CD4-positive, alpha-beta T cell treated with Interleukin-4 for 4 hours (primary cell): ENCODE measurements at regions not wholly inside any gene's neighbourhood (a gene's known extent, or its start where the extent isn't known, plus 50 kb on each side); places are given as distances from the start of the nearest gene placed in this dataset.
"Not testable (repeated sequence)": the region's sequence is repeated elsewhere in the genome, so short reads cannot be mapped to it uniquely, and the experiment has no call there.

Source experiments
- DNase-seq: peaks from one replicate; pipeline ENCODE4 v3.0.0-alpha.2; 2020

DNA sequence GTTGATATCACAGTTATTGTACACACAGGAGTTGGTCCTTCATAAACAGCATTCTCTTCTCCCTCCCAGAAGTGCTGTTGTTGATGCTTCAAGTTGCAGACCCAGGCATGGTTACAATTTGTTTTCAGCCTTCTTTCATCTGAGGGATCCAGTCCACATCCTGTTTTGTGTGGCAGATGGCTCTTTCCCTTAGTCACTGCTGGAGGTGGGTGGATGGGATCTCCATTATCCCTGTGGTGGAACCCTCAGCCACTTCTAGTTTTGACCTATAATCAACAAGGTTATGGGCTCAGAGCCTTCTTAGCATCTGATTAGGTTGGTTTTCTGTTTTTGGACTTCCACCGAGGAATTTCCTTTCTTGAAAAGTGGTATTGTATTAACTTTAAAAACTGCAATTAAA lies 214.2 kb downstream of the SH2D4B start:
- DNase-seq: no peak

DNA sequence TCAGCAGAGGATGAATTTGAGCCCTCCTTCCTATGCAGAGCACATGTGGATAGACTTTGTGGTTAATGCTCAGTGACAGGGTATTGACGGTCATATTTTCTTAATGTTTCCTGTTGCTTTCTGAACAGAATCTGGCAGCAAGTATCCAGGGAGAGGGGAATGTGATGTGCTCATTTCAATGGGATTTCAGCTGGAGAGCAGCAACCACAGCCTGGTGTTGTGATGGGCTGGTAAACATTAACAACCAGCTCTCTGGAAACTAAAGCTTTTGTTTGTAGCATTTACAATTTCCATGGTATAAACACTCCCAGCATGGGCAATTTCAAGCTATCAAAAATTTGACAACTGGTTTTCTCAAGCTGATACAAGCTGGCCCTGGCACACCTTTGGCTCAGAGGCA lies 215.9 kb downstream of the SH2D4B start:
- DNase-seq: no peak

DNA sequence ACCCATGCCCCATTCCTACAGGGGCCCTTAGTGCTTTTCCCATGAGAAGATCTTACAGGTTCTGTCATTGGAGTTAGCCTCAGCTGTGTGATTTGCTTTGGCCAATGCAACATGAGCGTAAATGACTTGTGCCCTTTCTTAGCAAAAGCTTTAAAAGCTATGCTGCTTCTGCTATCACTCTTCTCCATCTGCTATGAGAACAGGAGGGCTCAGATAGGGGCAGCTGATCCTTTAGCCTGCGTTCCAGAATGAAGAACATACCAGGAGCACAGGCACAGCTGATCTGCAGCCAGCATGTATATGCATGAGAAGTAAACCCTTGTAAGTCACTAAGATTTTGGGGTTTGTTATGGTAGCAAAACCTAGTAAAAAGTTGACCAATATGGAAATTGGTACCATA lies 218.2 kb downstream of the SH2D4B start:
- no peak for DNase-seq

DNA sequence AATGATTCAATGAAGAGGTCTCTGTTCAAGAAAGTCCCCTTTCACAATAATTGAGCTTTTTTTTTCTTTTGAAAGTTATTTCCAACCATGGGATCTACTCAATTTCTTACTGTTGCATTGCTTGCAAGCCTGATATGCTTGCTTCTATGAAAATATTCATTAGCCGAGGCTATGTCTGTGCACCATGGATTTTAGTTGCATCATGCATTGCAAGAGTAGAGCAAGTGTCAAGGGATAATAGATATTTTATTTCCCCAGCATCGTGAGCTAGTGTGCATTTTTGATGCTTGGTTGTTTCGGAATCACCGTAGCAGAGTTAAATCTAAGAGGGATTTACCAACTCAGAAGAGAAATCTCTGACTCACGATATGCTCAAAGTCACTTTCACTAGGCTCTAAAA lies 222.0 kb downstream of the SH2D4B start:
- DNase-seq: no peak

DNA sequence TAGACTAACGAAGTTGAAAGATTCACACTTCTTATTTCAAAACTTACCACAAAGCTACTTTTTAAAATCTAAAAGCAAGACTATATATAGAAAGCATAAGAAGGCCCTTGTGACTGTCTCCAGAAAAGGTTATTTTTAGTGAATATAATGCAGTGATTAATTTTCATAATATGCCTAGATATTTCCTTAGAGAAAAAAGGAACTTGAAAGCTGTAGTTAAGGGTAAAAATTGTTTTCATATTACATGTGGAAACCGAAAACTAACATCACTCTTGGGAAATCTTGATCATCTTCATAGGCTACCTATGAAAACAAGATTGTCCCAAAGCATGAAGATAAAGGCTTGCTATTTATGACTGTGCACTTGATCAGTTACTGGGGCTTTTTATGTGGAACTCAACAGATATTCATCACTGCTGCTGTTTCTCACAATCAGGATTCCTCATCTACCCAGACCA lies 223.2 kb downstream of the SH2D4B start:
- DNase-seq: no peak

DNA sequence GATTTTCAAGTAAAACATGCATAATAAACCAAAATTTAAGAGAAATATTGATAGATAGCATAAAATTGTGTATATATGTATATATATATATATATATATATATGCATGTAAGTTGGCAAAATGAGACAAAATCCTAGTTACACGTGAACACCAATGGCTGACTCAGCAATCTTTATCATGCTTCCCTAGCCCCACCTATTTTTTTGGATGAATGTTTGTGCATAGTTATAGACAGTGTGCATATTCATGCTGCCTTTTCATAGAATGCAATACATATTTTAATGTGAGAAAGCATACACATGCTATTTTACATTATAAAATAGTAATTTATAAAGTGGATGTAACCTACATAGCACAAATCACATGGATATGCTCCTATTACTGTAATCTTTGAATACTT lies 230.3 kb downstream of the SH2D4B start:
- no peak for DNase-seq

DNA sequence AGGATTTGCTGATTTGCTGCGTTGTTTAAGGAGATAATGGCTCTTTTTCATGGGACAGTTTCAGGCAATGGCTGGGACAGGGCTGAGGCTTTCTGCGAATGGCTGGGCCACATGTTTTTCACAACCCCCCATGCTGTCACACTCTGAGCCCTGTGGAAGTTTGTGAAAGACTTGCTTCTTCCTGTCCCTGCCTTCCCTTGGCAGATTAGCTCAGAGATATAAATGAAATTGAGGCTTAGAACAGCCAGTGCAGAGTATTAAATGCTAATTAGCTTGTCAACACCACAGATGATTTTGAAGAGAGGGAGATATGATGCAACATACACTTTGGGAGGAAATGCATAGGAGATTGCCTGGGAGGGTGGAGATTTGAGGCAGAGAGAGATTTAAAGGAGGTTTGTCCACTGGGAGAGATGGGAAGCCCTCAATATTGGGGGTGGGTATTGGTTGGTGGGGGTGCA lies 232.0 kb downstream of the SH2D4B start:
- no peak for DNase-seq

DNA sequence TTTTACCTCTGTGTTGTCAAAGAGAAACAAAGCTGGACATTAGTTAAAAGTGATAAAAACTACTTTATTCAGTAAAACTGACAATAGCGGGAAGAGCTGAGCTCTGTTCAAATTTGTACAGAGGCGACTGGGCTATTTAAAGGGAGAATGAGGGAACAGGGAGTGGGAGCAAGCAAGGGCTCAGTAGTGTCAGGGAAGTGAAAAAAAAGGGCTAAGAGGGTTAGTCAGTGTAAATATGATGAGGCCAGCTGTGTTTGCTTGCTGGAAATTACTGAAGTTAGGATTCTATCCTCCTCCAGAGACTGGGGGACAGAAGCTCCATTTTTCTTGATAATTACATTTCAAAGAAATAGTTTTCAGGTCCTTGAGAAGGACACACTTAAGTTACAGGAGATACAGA lies 232.5 kb downstream of the SH2D4B start:
- no peak for DNase-seq

DNA sequence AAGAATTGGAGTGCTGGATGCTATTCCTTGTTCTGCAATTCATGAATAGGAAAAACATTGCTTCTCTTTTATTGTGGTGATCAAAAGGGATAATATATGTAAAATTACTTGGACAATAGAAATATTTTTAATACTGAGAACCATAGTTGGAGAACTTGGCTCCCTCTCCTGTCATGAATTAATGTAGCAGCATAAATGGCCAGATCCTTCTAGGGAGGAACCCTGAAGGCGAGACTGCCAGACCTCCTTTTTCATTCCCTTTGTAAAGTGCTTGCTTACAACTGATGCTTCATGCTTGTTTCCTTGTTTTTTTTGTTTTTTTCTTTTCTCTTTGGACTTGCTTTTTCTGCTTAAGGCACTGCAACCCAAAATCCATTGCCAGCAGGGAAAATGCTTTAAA lies 233.6 kb downstream of the SH2D4B start:
- DNase-seq: no peak

DNA sequence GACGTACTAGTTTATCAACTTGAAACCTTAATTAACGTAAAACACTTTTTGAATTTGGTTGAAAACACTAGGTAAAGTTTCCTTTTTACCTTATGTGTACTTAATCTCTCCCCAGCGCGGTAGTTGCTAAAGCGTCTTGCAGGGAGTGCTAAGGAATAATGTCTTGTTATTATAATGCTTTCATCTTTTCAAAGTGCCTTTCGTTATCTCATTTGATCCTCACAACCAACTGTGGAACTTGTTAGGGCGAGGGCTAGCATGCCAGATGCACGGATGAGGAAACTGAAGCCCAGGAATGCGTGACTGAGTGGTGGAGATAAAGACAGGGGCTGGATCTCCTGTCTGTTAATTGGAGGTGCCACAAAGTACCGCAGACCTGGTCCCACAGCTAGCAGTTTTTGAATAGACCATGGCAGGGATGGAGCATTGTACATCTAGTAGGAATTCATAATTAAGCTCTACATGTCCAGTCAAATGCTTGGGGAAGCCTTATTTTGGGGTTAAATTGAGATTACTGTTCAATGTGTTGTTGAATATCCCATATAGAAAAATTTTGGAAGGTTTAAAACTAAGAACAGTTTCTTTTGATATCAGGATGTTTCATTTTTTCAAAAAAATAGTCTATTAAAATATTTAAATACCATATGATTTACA lies 234.3 kb downstream of the SH2D4B start:
- DNase-seq: no peak

DNA sequence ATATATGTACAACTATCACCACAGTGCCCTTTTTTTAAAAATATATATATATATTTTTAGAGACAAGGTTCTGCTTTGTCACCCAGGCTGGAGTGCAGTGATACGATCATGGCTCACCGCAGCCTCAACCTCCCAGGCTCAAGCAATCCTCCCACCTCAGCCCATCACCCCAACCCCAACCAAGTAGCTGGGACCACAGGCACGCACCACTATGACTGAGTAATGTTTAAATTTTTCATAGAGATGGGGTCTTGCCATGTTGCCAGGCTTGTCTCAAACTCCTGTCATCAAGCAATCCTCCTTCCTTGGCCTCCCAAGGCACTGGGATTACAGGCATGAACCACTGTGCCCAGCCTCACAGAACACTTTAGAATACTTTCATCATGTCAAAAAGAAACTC lies 234.9 kb downstream of the SH2D4B start:
- DNase-seq: no peak

DNA sequence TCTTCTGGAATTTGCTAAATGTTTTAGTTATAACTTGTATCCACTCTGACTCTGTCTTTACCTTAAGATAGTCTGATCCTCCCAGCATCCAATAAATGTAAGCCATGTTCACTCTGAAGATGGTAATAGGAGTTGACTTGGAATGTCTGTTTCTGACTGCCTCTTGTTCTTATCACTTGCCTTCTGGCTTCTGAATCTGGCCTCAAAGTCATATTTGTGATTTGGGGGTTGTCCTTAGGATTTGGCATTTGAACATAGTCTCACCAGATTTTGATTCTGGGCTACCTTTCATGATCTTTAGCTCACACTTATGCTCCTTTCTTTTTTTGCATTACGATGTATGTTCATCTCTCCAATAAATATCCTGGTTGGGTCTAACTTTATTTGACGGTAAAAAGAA lies 247.0 kb downstream of the SH2D4B start:
- DNase-seq: no peak

GRCh38 chr10:80786322-80786721 lies 248.6 kb downstream of the SH2D4B start:
- no peak for DNase-seq

DNA sequence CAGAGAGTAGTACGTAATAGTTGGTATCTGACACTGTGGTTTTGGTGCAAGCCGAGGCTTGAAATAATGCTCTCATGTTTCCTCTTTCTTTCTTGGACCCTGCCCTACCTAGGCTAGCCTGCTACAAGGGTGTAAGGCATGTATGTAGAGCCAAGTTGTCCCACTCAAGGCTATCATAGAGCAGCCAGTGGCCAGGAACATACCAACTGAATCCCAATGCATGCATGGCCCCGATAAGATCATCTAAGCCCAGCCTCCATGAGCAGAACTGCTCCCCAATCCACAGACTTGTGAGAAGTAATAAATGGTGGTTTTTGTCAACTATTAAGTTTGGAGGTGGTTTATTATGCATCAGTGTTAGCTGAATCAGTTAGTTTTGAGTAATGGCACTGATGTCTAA lies 250.2 kb downstream of the SH2D4B start:
- DNase-seq: no peak

GRCh38 chr10:80794994-80795393 lies 257.3 kb downstream of the SH2D4B start:
- no peak for DNase-seq

GRCh38 chr10:80805343-80806020 lies 267.8 kb downstream of the SH2D4B start:
- no peak for DNase-seq

DNA sequence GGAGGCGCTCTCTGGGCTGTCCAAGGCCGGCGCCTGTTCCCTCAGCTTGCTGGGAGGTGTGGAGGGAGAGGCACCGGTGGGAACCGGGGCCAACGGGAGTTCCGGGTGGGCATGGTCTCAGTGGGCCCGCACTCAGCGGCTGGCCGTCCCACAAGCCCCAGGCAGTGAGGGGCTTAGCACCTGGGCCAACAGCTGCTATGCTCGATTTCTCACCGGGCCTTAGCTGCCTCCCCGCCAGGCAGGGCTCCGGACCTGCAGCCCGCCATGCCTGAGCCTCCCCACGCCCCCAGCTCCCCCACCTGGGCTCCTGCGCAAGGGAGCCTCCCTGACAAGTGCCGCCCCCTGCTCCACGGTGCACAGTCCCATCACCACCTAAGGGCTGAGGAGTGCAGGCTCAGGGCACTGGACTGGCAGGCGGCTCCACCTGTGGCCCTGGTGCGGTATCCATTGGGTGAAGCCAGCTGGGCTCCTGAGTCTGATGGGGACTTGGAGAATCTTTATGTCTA lies 276.5 kb downstream of the SH2D4B start:
- DNase-seq: no peak

GRCh38 chr10:80829151-80829550 lies 291.4 kb downstream of the SH2D4B start:
- no peak for DNase-seq

DNA sequence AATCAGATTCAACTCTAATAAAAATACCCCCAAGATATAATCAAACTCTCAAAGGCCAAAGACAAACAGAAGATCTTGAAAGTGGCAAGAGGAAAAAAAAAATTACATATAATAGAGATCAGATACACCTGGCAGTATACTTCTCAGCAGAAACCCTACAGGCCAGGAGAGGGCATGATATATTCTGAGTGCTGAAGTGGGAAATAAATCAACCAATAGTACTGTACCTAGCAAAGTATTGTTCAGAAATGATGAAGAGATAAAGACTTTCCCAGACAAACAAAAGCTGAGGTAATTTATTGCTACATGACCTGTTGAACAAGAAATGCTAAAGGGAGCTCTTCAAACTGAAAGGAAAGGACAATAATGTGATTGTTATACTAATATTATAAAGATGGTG lies 291.9 kb downstream of the SH2D4B start:
- no peak for DNase-seq

GRCh38 chr10:80832693-80833092 lies 295.0 kb downstream of the SH2D4B start:
- DNase-seq: not testable (repeated sequence)

- no peak for DNase-seq
Measured at GRCh38 chr10:80855348-80855971, 317.8 kb downstream of the SH2D4B start.

- DNase-seq: no peak
Measured at GRCh38 chr10:80856186-80856585, 318.5 kb downstream of the SH2D4B start.

- DNase-seq: not testable (repeated sequence)
Measured at GRCh38 chr10:80859279-80859678, 321.6 kb downstream of the SH2D4B start.

GRCh38 chr10:80860719-80861118 lies 323.0 kb downstream of the SH2D4B start:
- no peak for DNase-seq
